NCI-H1694 treated with DMSO at 0.1 percent for 48 hours (cell line): ENCODE measurements at regions not wholly inside any gene's neighbourhood (a gene's known extent, or its start where the extent isn't known, plus 50 kb on each side); places are given as distances from the start of the nearest gene placed in this dataset.

Experiments
- DNase-seq: peaks from one replicate; lab custom pipeline; 2025; lab: John Stamatoyannopoulos, UW

DNA sequence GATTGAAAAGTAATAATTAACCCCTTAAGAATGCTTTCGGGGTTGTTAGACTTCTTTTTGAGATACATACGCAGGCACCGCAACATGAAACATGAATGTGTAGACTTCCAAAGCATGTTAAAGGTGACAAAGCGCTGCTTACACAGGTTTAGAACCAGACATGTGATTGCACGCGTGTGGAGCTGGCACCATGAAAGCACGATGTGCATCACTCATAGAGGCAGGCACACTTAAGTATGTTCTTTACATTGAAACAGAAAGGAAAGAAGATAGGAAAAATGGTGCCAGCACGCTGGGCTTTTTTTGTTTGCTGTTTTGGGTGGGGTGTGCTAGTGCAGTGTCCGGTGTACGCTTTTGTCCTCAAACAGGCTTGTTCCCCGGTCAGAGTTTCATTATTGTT, 83.6 kb upstream of the PPARA start:
- DNase-seq, result peak; percentile 74

DNA sequence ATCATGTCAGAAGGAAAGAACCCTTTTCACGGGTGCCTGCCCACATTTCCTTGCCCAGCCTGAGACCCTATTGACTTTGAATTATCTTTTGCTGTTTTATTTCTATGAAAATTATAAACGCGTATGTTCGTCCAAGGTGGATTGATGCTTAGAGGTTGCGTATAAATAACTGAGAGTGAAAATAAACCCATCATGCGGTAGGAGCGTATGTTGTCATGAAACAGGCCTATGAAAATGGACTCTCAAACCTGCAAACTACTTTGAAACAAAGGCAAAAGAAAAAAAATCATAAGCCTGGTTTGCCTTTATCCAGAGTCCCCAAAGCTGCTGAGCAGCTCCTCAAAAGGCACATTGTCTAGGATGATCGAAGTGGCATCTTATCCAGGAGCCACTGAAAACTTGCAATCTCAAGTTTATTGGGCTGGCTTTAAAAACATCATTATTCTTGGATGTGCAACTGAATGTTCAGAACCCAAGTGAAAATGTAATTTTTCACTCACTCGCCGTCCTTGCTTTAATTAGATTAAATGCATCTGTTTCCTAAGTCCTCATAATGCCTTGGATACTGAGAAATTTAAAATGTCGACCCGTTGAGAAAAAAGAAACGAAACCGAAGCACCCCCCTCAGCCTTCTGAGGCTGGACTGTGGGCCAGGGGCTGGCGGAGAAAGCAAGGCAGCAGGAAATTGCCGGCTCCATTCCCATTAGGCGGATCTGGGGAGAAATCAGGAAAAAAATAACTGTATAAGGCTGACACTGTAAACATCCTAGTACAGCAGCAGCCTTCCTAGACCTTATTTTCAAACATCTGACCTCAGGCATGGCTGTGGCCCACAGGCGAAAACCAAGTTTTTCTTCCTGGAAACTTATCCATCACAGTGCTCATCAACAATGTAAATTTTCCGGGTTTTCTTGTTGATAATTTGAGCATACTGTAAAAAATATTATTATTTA, 82.9 kb upstream of the PPARA start:
- peak; percentile 81 for DNase-seq

DNA sequence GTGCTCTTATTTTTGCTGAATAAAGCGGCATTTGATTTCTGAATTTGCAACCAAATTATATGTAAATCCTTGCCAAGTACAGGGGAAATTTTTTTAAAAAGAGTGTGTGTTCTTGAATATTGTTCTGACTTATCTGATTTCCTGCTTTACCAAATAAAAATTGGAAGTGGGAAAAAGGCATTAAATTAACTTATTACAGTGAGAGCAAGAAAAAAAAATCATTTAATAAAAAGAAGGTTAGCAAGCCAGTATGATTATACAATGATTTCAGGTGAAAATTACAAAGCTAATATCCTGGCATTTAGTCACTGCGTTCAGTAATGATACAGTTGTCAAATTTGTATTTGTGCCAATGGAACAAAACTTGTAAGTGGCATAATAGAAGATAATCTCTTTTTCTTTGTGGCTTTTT, 82.1 kb upstream of the PPARA start:
- DNase-seq, result peak; percentile 81

GRCh38 chr22:46068593-46069491, 81.5 kb upstream of the PPARA start:
- peak; percentile 79 for DNase-seq

DNA sequence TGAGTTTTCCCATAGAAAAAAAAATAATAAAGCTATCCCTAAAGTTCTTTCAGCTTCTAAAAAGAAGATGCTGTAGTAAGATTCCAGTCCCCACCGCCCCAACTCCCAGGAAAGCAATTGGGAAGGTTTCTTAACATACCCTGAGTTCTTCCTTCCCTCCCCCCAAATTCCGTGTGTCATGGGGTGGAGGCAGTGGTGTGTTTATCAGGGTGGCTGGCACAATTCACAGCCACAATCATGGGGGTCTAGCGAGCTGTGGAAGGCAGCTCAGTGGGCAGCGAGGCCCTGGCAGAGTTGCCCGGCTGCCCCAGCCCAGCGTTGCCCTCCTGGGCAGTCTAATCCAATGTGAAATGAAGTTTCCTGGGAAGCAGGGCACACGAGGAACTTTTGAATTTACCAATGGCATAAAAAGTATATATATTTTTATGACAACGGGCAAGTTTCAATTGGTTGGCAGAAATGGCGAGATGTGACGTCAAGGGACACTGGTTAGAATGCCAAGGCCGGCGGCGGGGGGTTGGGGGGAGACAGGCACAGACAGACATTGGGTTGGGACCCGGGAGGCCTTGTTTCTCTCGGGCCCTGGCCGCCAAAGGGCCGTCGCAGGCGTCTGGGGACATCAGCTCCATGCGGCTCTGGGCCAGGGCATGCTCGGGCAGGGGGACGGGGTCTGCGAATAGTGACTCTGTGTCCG, 80.7 kb upstream of the PPARA start:
- DNase-seq, result peak; percentile 98

DNA sequence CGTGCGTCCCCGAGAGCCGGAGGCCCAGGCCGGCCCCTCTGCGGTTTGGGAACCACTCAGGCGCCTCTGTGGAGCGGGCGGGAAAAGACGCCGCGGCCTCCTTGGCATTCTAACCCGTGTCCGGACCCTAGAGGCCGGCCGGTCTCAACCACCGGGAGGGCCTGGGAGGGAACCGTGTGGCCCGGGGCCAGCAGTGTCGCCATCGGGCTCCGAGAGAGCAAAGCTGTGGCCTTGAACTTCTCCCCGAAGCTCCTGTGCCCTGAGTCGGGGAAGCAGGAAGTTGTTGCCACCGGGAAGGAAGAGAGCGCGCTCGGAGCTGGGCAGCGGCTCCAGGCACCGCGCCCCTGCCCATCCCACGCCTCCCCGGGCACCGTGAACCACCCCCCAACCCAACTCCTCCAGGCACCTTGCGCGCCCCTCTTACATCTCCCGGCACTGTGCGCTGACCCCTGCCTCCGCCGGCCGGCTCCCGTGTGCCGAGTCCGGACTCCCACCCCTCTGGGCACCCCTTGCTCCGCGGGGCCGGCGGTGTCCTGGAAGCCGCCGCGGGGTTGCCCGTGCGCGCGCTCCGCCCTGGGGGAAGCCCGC, 80.0 kb upstream of the PPARA start:
- DNase-seq, result peak; percentile 51

DNA sequence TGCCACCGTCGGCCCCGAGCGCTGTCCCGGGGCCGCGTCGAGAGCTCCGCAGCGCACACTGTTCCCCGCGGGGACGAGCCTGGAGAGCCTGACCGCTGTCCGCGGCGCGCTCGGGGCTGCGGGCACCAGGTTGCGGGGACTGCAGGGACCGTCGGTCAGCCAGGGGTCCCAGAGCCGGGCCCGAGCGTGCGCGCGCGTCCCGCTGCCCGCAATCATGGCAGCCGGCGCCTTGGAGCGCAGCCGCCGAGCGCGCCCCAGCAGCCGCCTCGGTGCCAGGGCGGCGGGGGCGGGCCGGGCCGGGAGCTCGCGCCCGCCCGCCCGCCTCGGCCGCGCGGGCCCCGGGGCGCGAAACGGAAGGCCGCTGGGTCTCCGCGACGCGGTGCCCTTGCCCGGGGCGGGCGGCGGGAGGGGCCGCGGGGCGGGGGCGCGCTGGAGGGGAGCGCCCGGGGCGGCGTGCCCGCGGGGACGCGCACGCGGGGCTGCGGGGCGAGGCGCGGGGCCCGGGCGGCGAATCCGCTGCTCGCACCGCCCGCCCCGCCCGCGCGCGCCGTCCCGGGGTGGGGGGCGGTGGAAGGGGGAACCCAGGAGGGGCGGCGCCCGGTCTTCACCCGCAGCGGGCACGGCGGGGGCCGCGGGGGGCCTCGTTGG, 79.4 kb upstream of the PPARA start:
- DNase-seq, result peak; percentile 75

GRCh38 chr22:46071451-46072109, 78.7 kb upstream of the PPARA start:
- peak; percentile 86 for DNase-seq

- peak; percentile 51 for DNase-seq
These were observed 78.0 kb upstream of the PPARA start for GRCh38 chr22:46072110-46072881.

DNA sequence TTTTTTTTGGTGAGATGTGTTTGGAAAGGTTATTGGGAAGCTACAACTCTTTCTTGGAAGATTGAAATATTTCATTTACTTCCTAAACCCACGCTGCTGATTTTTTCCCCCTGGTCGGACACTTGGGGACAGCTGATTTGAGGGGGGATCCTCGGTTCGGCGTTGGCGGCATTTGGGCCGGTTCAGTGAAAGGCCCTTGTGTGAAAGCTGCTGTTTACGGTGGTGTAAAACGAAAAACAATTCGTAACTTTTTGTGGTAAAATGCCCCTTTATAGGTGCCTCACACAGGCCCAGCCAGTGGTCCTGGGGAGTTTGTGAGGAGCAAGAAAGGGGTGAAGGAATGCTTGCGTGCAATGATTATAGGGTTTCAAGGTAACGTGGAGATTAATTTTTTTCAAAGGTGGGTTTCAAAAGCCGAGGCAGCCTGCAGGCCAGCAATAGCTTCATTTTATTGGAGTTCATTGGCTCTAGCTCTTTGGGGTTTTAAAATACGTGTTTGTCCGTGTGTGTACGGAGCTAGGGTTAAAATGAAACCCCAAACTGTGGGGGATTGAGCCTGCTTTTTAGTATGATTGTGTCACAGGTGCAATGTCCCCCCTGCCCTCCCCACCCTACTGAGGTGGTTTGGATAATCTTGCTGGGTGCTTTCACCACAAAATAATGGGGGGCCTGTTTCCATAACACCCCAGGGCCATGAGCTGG, 77.2 kb upstream of the PPARA start:
- peak; percentile 34 for DNase-seq

- no peak for DNase-seq
These were observed 76.4 kb upstream of the PPARA start for GRCh38 chr22:46073683-46074504.

GRCh38 chr22:46074771-46075551, 75.4 kb upstream of the PPARA start:
- DNase-seq, result peak; percentile 49

- peak; percentile 35 for DNase-seq
These were observed 74.4 kb upstream of the PPARA start for GRCh38 chr22:46075764-46076531.

- peak; percentile 43 for DNase-seq
These were observed 73.5 kb upstream of the PPARA start for GRCh38 chr22:46076651-46077339.

DNA sequence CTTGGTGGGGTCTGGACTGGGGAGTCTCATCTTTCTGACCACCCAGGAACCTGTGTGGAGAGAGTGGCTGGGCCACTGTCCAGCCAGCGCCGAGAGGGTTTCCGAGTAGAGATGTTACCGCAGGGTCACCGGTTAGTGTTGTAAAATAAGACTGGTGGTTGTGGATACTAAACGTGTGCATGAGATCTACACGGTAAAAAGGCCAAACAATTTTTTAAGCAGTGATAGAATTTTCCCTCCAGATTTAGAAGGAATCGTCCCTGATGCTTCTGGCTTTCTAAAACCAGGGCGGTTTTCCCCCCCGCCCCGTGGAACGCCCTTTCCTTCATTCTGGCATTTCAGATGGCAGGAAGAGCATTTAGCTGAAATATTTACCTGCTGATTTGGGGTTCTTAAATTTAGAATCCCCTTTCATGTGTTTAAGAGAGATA, 72.6 kb upstream of the PPARA start:
- DNase-seq, result peak; percentile 50
